ENCODE measurements at regions not wholly inside any gene's neighbourhood (a gene's known extent, or its start where the extent isn't known, plus 50 kb on each side); places are given as distances from the start of the nearest gene placed in this dataset.

GRCh38 chr2:181332044-181332605 is 125.1 kb upstream of the ITGA4 start:
- Histone ChIP-seq H3K4me1 (no peaks in the 10 kb centered on the region), H3K27me3 (no peaks in the 10 kb centered on the region)
- DNase-seq (ENCODE audit: low spot score in 2 of 2), result no peak

DNA sequence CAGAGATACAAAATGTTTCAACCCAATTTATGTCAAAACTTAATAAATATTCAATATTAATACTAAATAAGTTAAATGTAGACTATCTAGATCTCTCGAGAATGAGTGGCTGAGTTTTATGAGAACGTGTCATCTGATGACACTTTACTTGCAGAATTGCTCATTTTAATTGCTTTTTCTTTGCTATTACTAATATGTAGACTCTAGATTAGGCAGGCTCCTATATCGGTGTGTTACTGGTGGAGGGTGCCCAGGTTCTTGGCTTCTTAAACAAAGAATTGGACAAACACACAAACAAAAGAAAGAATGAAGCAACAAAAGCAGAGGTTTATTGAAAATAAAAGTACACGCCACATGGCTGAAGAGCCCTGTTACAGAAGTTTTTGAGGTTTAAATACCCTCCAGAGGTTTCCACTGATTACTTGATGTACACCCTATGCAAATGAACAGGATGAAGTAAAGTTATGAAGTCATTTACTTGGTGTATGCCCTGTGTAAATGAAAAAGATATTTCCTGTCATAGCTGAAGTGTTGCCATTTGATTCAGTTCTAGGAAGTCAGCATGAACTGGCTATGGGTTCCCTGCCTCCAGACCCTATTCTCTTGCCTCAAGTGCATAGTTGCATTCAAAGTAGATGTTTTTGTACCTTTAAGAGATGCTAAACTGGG is 122.9 kb upstream of the ITGA4 start:
- no peaks in the 10 kb centered on the region for H3K9me3 ChIP-seq
- H3K27me3 ChIP-seq, result no peaks in the 10 kb centered on the region
- no peaks in the 10 kb centered on the region for H3K36me3 ChIP-seq
- no peak overlapping the region for H3K4me3 ChIP-seq
- no peaks in the 10 kb centered on the region for H3K4me1 ChIP-seq
- TF ChIP-seq CTCF (IDR thresholded peaks at IDR 0.05), result no peak
- no peak for DNase-seq (ENCODE audit: low spot score in 2 of 2)
- intact Hi-C loops (cut with DNase I), result no loop called here
- H3K27ac ChIP-seq, result no peak overlapping the region

More at GRCh38 chr2:181332044-181332605, 125.1 kb upstream of the ITGA4 start:
- Histone ChIP-seq H3K9me3 (no peaks in the 10 kb centered on the region), H3K4me3 (no peak overlapping the region), H3K36me3 (no peaks in the 10 kb centered on the region), H3K27ac (no peak overlapping the region)
- intact Hi-C loops (cut with DNase I), result no loop called here
- TF ChIP-seq CTCF (IDR thresholded peaks at IDR 0.05), result no peak

DNA sequence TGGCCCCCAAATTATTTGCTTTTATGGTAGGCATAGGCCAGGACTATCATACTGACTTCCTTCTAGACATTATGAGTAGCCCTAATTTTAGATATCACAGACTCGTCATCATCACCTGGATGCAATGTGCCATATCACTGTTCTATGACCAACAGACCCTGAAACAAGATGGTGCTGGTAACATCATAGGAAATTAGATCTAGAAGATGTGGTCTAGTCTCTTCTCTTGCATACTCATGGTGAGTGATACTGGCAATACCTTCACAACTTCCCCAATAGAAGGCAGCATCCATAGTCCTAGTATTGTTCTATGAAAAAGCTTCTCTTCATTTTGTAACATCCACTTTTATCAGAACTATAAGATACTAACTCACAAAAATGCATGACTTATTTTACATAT is 116.3 kb upstream of the ITGA4 start:
- intact Hi-C loops (cut with DNase I), result no loop called here
- H3K27ac ChIP-seq, result no peak overlapping the region
- no peaks in the 10 kb centered on the region for H3K4me1 ChIP-seq
- no peak for TF ChIP-seq CTCF (IDR thresholded peaks at IDR 0.05)
- no peaks in the 10 kb centered on the region for H3K27me3 ChIP-seq
- DNase-seq (ENCODE audit: low spot score in 2 of 2), result no peak
- H3K9me3 ChIP-seq, result no peaks in the 10 kb centered on the region
- H3K4me3 ChIP-seq, result no peak overlapping the region
- H3K36me3 ChIP-seq, result no peaks in the 10 kb centered on the region

- no peak for DNase-seq (ENCODE audit: low spot score in 2 of 2)
- TF ChIP-seq CTCF (IDR thresholded peaks at IDR 0.05), result no peak
- no peaks in the 10 kb centered on the region for H3K4me1 ChIP-seq
- H3K36me3 ChIP-seq, result no peaks in the 10 kb centered on the region
- H3K4me3 ChIP-seq, result no peak overlapping the region
- H3K9me3 ChIP-seq, result no peaks in the 10 kb centered on the region
- no peak overlapping the region for H3K27ac ChIP-seq
- intact Hi-C loops (cut with DNase I), result no loop called here
- H3K27me3 ChIP-seq, result no peaks in the 10 kb centered on the region
These were observed 115.2 kb upstream of the ITGA4 start for GRCh38 chr2:181341855-181342600.

- Histone ChIP-seq H3K4me1 (no peaks in the 10 kb centered on the region), H3K27me3 (no peaks in the 10 kb centered on the region), H3K36me3 (no peaks in the 10 kb centered on the region), H3K9me3 (no peaks in the 10 kb centered on the region), H3K27ac (no peak overlapping the region), H3K4me3 (no peak overlapping the region)
- no peak for TF ChIP-seq CTCF (IDR thresholded peaks at IDR 0.05)
- DNase-seq (ENCODE audit: low spot score in 2 of 2), result no peak
- intact Hi-C loops (cut with DNase I), result no loop called here
These were observed 108.9 kb upstream of the ITGA4 start for GRCh38 chr2:181348107-181348837.

Measured in ascending aorta (tissue), 2 donors.